ENCODE measurements at regions not wholly inside any gene's neighbourhood (a gene's known extent, or its start where the extent isn't known, plus 50 kb on each side); places are given as distances from the start of the nearest gene placed in this dataset.

DNA sequence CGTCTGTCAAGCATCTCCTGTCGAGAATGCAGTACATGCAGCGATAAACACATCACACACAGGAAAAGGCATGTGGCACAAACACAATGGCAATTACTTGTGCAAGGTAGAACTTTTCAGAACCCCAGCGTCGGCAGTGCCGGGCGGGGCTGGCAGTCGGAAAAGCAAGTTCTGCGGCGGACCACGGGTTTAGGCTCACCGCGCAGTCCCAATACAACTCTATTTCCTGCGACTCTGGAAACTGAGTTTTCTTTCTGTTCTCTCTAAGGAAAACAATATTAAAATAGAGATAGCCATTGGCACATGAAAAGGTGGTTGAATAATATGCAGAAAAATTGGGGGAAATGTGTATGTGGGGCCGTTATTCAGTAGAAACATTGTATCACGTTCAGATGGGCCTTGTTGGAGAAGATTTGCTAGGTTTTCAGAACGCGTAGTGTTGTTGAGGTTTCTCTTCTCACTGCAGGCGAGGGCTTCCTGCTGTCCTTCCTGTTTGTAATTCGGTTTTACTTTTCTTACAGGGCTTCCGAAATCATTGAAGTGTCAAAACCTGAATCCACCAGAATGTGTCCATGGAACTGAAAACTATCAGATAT is 369.5 kb downstream of the THBS2 start:
- TF ChIP-seq GATA2 (IDR thresholded peaks at IDR 0.05; ENCODE audit: low read depth, low read length): no peak
- no peak for TF ChIP-seq GATA3 (IDR thresholded peaks at IDR 0.05; ENCODE audit: low read depth, low read length)

Data from SH-SY5Y (cell line).